ENCODE measurements at regions not wholly inside any gene's neighbourhood (a gene's known extent, or its start where the extent isn't known, plus 50 kb on each side); places are given as distances from the start of the nearest gene placed in this dataset.

DNA sequence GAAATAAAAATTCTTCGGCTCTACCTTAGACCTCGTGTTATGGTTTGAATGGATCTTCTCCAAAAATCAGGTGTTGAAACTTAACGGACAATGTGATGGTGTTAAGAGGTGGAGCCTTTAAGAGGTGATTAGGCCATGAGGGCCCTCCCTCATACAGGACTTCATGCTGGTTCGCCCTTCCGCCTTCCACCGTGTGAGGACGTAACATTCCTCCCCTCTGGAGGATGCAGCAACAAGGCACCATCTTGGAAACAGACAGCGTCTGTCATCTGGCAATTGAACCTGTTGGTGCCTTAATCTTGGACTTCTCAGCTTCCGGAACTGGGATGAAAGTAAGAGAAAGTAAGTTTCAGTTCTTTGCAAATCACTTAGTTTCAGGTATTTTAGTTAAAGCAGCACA is 126.3 kb upstream of the SPRED2 start:
- Histone ChIP-seq H3K27me3 (replicated peaks in 1 of 4; ENCODE audit: control extremely low read depth in 1 of 4, control insufficient read depth in 3 of 4, insufficient read depth in 4 of 4, low read length in 3 of 4) (no peaks in the 10 kb centered on the region), H3K4me1 (ENCODE audit: control insufficient read depth in 2 of 2, insufficient read depth in 2 of 2, low read length in 2 of 2) (peaks cover 10 to 13% of the 10 kb centered on the region in 2 donors), H3K27ac (ENCODE audit: low read length in 2 of 2) (no peak overlapping the region), H3K4me2 (replicated peaks; ENCODE audit: low read depth, low read length, poor library complexity, severe bottlenecking) (no peak overlapping the region), H3K79me2 (ENCODE audit: control insufficient read depth, insufficient read depth, low read length) (no peaks in the 10 kb centered on the region), H2AFZ (ENCODE audit: insufficient read depth, low read depth, low read length, poor library complexity, severe bottlenecking) (no peak overlapping the region), H3K9me3 (ENCODE audit: control extremely low read depth in 1 of 3, control insufficient read depth in 2 of 3, insufficient read depth in 1 of 3, low read length in 2 of 3) (no peaks in the 10 kb centered on the region), H3K9ac (ENCODE audit: low read length) (no peak overlapping the region), H4K20me1 (ENCODE audit: control insufficient read depth, insufficient read depth, low read length, poor library complexity, severe bottlenecking) (no peaks in the 10 kb centered on the region), H3K36me3 (replicated peaks in 1 of 2; ENCODE audit: control extremely low read depth in 1 of 2, control insufficient read depth in 1 of 2, extremely low read depth in 1 of 2, insufficient read depth in 2 of 2, low read length in 1 of 2) (no peaks in the 10 kb centered on the region), H3K4me3 (ENCODE audit: control extremely low read depth in 1 of 5, extremely low read depth in 1 of 5, insufficient read depth in 1 of 5, low read depth in 2 of 5, low read length in 4 of 5) (no peak overlapping the region)
- ATAC-seq (ENCODE audit: low read depth): no peak
- WGBS (ENCODE audit: insufficient coverage): 78% methylated on average over 8 of the region's 9 CpGs
- intact Hi-C loops (cut with micrococcal nuclease): no loop called here
- Mint-ChIP-seq H3K4me1 (peaks cover 18% of the 10 kb centered on the region), H3K4me3 (no peak overlapping the region), H3K27me3 (peaks cover 7% of the 10 kb centered on the region), H3K27ac (no peak overlapping the region), H3K9me3 (ENCODE audit: insufficient read depth) (no peaks in the 10 kb centered on the region)
- CTCF ChIA-PET: no interaction called here
- no peak for TF ChIP-seq EZH2 (IDR thresholded peaks at IDR 0.05; ENCODE audit: borderline replicate concordance, insufficient read depth, low read depth, low read length, poor library complexity, severe bottlenecking)
- TF ChIP-seq, protein P1, sequence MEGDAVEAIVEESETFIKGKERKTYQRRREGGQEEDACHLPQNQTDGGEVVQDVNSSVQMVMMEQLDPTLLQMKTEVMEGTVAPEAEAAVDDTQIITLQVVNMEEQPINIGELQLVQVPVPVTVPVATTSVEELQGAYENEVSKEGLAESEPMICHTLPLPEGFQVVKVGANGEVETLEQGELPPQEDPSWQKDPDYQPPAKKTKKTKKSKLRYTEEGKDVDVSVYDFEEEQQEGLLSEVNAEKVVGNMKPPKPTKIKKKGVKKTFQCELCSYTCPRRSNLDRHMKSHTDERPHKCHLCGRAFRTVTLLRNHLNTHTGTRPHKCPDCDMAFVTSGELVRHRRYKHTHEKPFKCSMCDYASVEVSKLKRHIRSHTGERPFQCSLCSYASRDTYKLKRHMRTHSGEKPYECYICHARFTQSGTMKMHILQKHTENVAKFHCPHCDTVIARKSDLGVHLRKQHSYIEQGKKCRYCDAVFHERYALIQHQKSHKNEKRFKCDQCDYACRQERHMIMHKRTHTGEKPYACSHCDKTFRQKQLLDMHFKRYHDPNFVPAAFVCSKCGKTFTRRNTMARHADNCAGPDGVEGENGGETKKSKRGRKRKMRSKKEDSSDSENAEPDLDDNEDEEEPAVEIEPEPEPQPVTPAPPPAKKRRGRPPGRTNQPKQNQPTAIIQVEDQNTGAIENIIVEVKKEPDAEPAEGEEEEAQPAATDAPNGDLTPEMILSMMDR (IDR thresholded peaks at IDR 0.05): no peak
- POLR2A ChIA-PET: no interaction called here
- DNase-seq: no peak

DNA sequence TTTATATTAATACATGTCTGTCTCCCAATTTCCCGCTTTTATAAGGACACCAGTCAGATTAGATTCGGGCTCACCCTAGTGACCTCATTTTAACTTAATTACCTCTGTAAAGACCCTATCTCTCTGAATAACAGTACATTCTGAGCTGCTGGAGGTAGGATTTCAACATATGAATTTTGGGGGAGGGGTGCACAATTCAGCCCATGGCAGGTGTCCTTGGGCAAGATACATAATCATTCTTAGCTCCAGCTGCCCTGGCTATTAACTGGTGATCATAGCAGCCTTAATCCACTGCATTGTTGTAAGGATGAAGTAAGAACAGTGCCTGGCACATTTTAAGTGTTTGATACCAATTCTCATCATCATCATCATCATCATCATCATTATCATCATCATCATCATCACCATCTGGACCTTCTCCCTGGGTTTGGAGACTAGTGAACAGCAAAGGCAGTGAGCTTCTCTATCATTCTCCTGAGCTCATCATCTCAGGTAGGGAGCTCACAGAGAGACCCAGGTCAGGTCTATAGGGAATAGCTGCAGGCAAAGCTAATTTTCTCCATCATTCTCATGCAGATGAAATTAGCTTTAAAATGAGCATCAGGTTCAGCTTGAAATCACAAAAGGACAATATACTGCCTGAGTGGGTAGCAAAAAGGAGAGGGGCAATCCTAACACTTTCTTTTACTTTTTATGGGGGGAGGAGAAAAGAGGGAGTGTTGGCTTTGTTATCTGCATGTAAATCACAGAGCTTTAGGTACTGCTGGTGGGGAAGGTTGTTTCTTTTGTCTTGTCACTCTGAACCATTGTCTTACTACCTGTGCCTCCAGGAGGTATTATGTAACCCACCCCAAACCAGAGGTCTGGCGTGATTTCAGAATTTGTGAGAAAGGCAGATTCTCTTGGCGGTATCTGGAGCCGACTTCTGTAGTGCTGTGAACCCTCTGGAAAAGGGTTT is 125.5 kb upstream of the SPRED2 start:
- intact Hi-C loops (cut with micrococcal nuclease): no loop called here
- TF ChIP-seq, protein P1 (IDR thresholded peaks at IDR 0.05): no peak
- no peak for TF ChIP-seq EZH2 (IDR thresholded peaks at IDR 0.05; ENCODE audit: borderline replicate concordance, insufficient read depth, low read depth, low read length, poor library complexity, severe bottlenecking)
- H3K27ac ChIP-seq (ENCODE audit: low read length in 2 of 2): no peak overlapping the region
- no peak overlapping the region for H3K4me3 Mint-ChIP-seq
- H3K4me2 ChIP-seq (replicated peaks; ENCODE audit: low read depth, low read length, poor library complexity, severe bottlenecking): no peak overlapping the region
- ChIA-PET POLR2A (no interaction called here), CTCF (interaction anchor here (1.5 kb wide), 1 partner anchor 15 kb away, joined by 4 read pairs; no protein-coding TSS in a partner anchor)
- 93% methylated on average over 2 of the region's 5 CpGs for WGBS (ENCODE audit: insufficient coverage)
- no peak for ATAC-seq (ENCODE audit: low read depth)
- no peaks in the 10 kb centered on the region for H4K20me1 ChIP-seq (ENCODE audit: control insufficient read depth, insufficient read depth, low read length, poor library complexity, severe bottlenecking)
- no peak overlapping the region for H3K27ac Mint-ChIP-seq
- peaks cover 22% of the 10 kb centered on the region for H3K4me1 Mint-ChIP-seq
- H3K27me3 Mint-ChIP-seq: peaks cover 7% of the 10 kb centered on the region
- no peak overlapping the region for H2AFZ ChIP-seq (ENCODE audit: insufficient read depth, low read depth, low read length, poor library complexity, severe bottlenecking)
- H3K4me3 ChIP-seq (ENCODE audit: control extremely low read depth in 1 of 5, extremely low read depth in 1 of 5, insufficient read depth in 1 of 5, low read depth in 2 of 5, low read length in 4 of 5): no peak overlapping the region
- no peaks in the 10 kb centered on the region for H3K79me2 ChIP-seq (ENCODE audit: control insufficient read depth, insufficient read depth, low read length)
- no peaks in the 10 kb centered on the region for H3K9me3 ChIP-seq (ENCODE audit: control extremely low read depth in 1 of 3, control insufficient read depth in 2 of 3, insufficient read depth in 1 of 3, low read length in 2 of 3)
- H3K9ac ChIP-seq (ENCODE audit: low read length): no peak overlapping the region
- H3K27me3 ChIP-seq (replicated peaks in 1 of 4; ENCODE audit: control extremely low read depth in 1 of 4, control insufficient read depth in 3 of 4, insufficient read depth in 4 of 4, low read length in 3 of 4): no peaks in the 10 kb centered on the region
- H3K36me3 ChIP-seq (replicated peaks in 1 of 2; ENCODE audit: control extremely low read depth in 1 of 2, control insufficient read depth in 1 of 2, extremely low read depth in 1 of 2, insufficient read depth in 2 of 2, low read length in 1 of 2): no peaks in the 10 kb centered on the region
- DNase-seq: no peak
- no peaks in the 10 kb centered on the region for H3K9me3 Mint-ChIP-seq (ENCODE audit: insufficient read depth)
- peaks cover 10 to 21% of the 10 kb centered on the region in 2 donors for H3K4me1 ChIP-seq (ENCODE audit: control insufficient read depth in 2 of 2, insufficient read depth in 2 of 2, low read length in 2 of 2)

All from B cell (primary cell).